Calu3 (cell line): ENCODE measurements at regions not wholly inside any gene's neighbourhood (a gene's known extent, or its start where the extent isn't known, plus 50 kb on each side); places are given as distances from the start of the nearest gene placed in this dataset.

Experiments
- BruUV-seq: library from RNA; stranded (reverse); fragments of 400-500 nt; replicated peaks from 2 replicates; lab custom pipeline; 2021; lab: Mats Ljungman, UMichigan
- CTCF ChIA-PET: fragments of 300-600 bp; sonication (Branson Sonifier 250); formaldehyde crosslinking; loops from one replicate; lab custom pipeline; 2022; ENCODE audit warnings: antibody characterized with exemption; lab: Charles Lee
- DNase-seq: peaks from one replicate; pipeline ENCODE4 v3.0.0; 2022
- H3K27ac Mint-ChIP-seq: one replicate; pipeline ENCODE4 v1.8.0; 2022; ENCODE audit warnings: mixed read lengths; ENCODE audit not compliant: unreplicated experiment
- H3K27me3 Mint-ChIP-seq: one replicate; pipeline ENCODE4 v1.8.0; 2022; ENCODE audit warnings: mixed read lengths; ENCODE audit not compliant: unreplicated experiment
- H3K36me3 Mint-ChIP-seq: one replicate; pipeline ENCODE4 v1.8.0; 2022; ENCODE audit warnings: mild to moderate bottlenecking, moderate library complexity, mixed read lengths; ENCODE audit not compliant: insufficient read depth, unreplicated experiment
- H3K4me1 Mint-ChIP-seq: one replicate; pipeline ENCODE4 v1.8.0; 2022; ENCODE audit warnings: mild to moderate bottlenecking, low read depth, mixed read lengths; ENCODE audit not compliant: unreplicated experiment
- H3K4me3 Mint-ChIP-seq: one replicate; pipeline ENCODE4 v1.8.0; 2022; ENCODE audit warnings: mild to moderate bottlenecking, low read depth, moderate library complexity, mixed read lengths; ENCODE audit not compliant: unreplicated experiment
- H3K9me3 Mint-ChIP-seq: one replicate; pipeline ENCODE4 v1.8.0; 2022; ENCODE audit warnings: low read depth, mixed read lengths; ENCODE audit not compliant: unreplicated experiment
- intact Hi-C: fragments of 100-400 bp; cut with micrococcal nuclease; formaldehyde crosslinking; loops from one replicate; pipeline ENCODE4 v1.10.0; 2022; ENCODE audit not compliant: unreplicated experiment
- TF ChIP-seq, protein P1 (sequence below): fragments of 200-600 bp; IDR thresholded peaks from one replicate; pipeline ENCODE4 v1.8.0; 2022; ENCODE audit warnings: antibody characterized with exemption; ENCODE audit not compliant: unreplicated experiment

DNA sequence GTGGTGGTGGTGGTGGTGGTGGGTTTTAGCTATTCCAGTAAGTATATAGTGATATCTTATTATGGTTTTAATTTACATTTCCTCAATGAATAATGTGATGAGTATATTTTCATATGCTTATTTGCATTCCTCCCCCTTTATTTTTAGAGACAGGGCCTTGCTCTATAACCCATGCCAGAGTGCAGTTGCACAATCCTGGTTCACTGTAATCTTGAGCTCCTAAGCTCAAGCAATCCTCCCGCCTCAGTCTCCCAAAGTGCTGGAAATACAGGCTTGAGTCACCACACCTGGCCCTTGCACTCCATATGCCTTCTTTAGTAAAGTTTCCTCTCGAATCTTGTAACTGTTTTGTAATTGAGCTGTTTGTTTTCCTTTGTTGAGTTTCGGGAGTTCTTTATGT lies 577.7 kb upstream of the AUTS2 start:
- Mint-ChIP-seq H3K27ac (no peak overlapping the region), H3K4me3 (no peak overlapping the region), H3K27me3 (no peaks in the 10 kb centered on the region), H3K4me1 (no peaks in the 10 kb centered on the region), H3K9me3 (peaks cover 14% of the 10 kb centered on the region), H3K36me3 (no peaks in the 10 kb centered on the region)
- TF ChIP-seq, protein P1, sequence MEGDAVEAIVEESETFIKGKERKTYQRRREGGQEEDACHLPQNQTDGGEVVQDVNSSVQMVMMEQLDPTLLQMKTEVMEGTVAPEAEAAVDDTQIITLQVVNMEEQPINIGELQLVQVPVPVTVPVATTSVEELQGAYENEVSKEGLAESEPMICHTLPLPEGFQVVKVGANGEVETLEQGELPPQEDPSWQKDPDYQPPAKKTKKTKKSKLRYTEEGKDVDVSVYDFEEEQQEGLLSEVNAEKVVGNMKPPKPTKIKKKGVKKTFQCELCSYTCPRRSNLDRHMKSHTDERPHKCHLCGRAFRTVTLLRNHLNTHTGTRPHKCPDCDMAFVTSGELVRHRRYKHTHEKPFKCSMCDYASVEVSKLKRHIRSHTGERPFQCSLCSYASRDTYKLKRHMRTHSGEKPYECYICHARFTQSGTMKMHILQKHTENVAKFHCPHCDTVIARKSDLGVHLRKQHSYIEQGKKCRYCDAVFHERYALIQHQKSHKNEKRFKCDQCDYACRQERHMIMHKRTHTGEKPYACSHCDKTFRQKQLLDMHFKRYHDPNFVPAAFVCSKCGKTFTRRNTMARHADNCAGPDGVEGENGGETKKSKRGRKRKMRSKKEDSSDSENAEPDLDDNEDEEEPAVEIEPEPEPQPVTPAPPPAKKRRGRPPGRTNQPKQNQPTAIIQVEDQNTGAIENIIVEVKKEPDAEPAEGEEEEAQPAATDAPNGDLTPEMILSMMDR, result no peak
- no TSS peak for BruUV-seq
- CTCF ChIA-PET, result no interaction called here
- intact Hi-C loops, result no loop called here
- no peak for DNase-seq

DNA sequence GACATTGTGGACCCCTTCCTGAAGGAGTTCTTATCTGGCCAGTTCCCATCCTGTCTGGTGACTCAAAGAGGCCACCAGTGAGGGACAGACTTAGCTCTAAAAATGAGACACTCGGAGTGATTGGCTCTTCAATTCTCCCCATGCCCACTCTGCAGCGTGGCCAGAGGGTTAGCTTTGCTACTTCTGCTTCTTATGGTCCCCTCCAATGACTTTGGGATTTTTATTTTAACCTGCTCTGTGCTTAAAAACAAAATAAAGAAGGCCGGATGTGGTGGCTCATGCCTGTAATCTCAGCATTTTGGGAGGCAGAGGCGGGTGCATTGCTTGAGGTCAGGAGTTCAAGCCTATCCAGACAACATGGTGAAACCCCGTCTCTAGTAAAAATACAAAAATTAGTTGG lies 573.0 kb upstream of the AUTS2 start:
- H3K9me3 Mint-ChIP-seq, result peaks cover 7% of the 10 kb centered on the region
- H3K27ac Mint-ChIP-seq, result no peak overlapping the region
- H3K4me1 Mint-ChIP-seq, result no peaks in the 10 kb centered on the region
- DNase-seq, result no peak
- TF ChIP-seq, protein P1, result no peak
- no peaks in the 10 kb centered on the region for H3K27me3 Mint-ChIP-seq
- CTCF ChIA-PET, result no interaction called here
- H3K4me3 Mint-ChIP-seq, result no peak overlapping the region
- intact Hi-C loops, result no loop called here
- no TSS peak for BruUV-seq
- no peaks in the 10 kb centered on the region for H3K36me3 Mint-ChIP-seq

DNA sequence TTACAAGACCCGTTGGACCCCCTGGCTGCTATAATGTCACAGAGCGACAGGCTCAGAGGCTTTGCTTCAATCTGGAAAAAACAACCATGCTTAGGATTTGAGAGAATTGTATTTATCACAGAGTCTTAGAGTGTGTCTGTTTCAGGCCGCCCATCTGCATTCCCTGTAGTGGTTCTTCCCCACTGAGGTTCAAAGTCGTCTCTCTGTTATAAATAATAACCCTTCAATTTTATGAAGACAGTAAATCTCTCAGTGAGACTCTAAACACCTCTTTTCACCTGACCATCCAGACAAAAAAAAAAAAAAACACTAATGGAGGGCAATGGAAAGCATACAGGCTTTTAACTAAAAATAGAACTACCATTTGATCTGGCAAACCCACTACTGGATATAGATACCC lies 565.4 kb upstream of the AUTS2 start:
- no TSS peak for BruUV-seq

DNA sequence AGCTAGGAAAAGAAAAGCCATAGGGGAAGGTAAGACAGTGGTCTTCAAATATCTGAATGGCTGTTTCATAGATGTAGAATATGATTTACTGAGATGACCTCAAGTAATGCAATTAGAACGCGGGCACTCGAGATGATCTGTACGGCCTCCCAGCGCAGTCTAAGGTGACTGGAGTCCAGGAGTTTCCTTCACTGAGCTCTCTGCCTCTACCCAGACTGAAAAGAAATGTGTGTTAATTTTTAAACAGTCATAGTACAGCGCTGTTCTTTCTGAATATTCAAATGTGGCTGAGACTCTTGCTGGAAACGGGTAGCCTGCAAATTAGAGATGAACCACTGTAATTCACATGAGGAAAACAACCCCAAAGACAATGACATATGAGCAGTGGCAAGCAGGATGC lies 562.4 kb upstream of the AUTS2 start:
- no peak for DNase-seq
- intact Hi-C loops, result no loop called here
- Mint-ChIP-seq H3K9me3 (peaks cover 5% of the 10 kb centered on the region), H3K27ac (no peak overlapping the region), H3K36me3 (no peaks in the 10 kb centered on the region), H3K4me1 (no peaks in the 10 kb centered on the region), H3K27me3 (no peaks in the 10 kb centered on the region), H3K4me3 (no peak overlapping the region)
- TF ChIP-seq, protein P1, result no peak
- CTCF ChIA-PET, result no interaction called here
- BruUV-seq, result no TSS peak

More for the DNA sequence above, 565.4 kb upstream of the AUTS2 start:
- no peak overlapping the region for H3K27ac Mint-ChIP-seq
- CTCF ChIA-PET, result no interaction called here
- peaks cover 5% of the 10 kb centered on the region for H3K9me3 Mint-ChIP-seq
- H3K36me3 Mint-ChIP-seq, result no peaks in the 10 kb centered on the region
- DNase-seq, result no peak
- H3K4me1 Mint-ChIP-seq, result no peaks in the 10 kb centered on the region
- H3K4me3 Mint-ChIP-seq, result no peak overlapping the region
- TF ChIP-seq, protein P1, result no peak
- H3K27me3 Mint-ChIP-seq, result no peaks in the 10 kb centered on the region
- intact Hi-C loops, result no loop called here

DNA sequence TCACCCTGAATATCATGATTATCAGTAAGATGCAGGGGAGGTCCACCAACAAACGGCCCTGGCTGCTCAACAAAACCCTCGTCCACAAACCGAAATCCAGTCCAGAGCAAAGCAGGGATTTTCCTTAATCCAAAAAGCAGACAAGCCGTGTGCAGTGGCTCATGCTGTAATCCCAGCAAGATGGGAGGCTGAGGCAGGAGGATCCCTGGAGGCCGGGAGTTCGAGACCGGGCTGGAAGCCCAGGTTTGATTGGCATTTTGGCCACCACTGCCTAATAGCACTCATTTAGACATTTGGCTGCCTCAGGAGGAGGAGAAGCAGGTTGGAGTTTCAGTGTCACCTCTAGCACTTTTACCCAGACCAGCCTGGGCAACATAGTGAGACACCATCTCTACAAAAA lies 562.0 kb upstream of the AUTS2 start:
- H3K27ac Mint-ChIP-seq, result no peak overlapping the region
- no TSS peak for BruUV-seq
- CTCF ChIA-PET, result no interaction called here
- H3K4me1 Mint-ChIP-seq, result no peaks in the 10 kb centered on the region
- H3K9me3 Mint-ChIP-seq, result peaks cover 5% of the 10 kb centered on the region
- intact Hi-C loops, result no loop called here
- H3K36me3 Mint-ChIP-seq, result no peaks in the 10 kb centered on the region
- no peak overlapping the region for H3K4me3 Mint-ChIP-seq
- TF ChIP-seq, protein P1, result no peak
- no peaks in the 10 kb centered on the region for H3K27me3 Mint-ChIP-seq
- no peak for DNase-seq
